ENCODE measurements at regions not wholly inside any gene's neighbourhood (a gene's known extent, or its start where the extent isn't known, plus 50 kb on each side); places are given as distances from the start of the nearest gene placed in this dataset.

GRCh38 chr20:12414446-12415274 lies 497.0 kb downstream of the BTBD3 start:
- TF ChIP-seq CTCF (conservative IDR thresholded peaks at IDR 0.05; ENCODE audit: low read depth, low read length) (no peak), EZH2 (IDR thresholded peaks at IDR 0.05; ENCODE audit: low read length, unreplicated experiment) (no peak), EZH2phosphoT487 (IDR thresholded peaks at IDR 0.05; ENCODE audit: borderline replicate concordance, low read length) (no peak)

Measured in PC-3 (cell line).